H1 (cell line): ENCODE measurements at regions not wholly inside any gene's neighbourhood (a gene's known extent, or its start where the extent isn't known, plus 50 kb on each side); places are given as distances from the start of the nearest gene placed in this dataset.

Source experiments
- CTCF ChIA-PET: fragments of 300-600 bp; sonication (Branson Sonifier 250); formaldehyde crosslinking; loops from one replicate; lab custom pipeline; 2021; ENCODE audit not compliant: partially characterized antibody; lab: Charles Lee
- POLR2A ChIA-PET: fragments of 300-600 bp; sonication (Branson Sonifier 250); formaldehyde crosslinking; loops from one replicate; lab custom pipeline; 2021; ENCODE audit warnings: inconsistent platforms; ENCODE audit not compliant: partially characterized antibody; lab: Charles Lee
- DNase-seq, 2 experiments: peaks; one replicate each; pipeline versions ENCODE4 v3.0.0 to v3.0.0-alpha.2; 2010 to 2022; ENCODE audit warnings: low spot score in 2 of 2, low read depth in 1 of 2, mixed read lengths in 1 of 2
- FAIRE-seq: peaks from 2 replicates; lab custom pipeline; 2011; peaks lifted over from hg19 to GRCh38; lab: Jason Lieb, UNC
- H2AFZ ChIP-seq: 2 replicates; pipeline ENCODE4 v1.8.1; 2012; ENCODE audit warnings: low read length, inconsistent platforms
- H2AK5ac ChIP-seq: 2 replicates; pipeline ENCODE4 v1.6.1; 2013; ENCODE audit warnings: low read depth, low read length
- H2BK120ac ChIP-seq: replicated peaks from 2 replicates; pipeline ENCODE3; 2013; ENCODE audit warnings: low read depth, low read length, inconsistent platforms
- H2BK12ac ChIP-seq: 2 replicates; pipeline ENCODE4 v1.6.1; 2013; ENCODE audit warnings: low read depth, low read length
- H2BK15ac ChIP-seq: 2 replicates; pipeline ENCODE4 v1.6.1; 2013; ENCODE audit warnings: low read length
- H2BK20ac ChIP-seq: 2 replicates; pipeline ENCODE4 v1.6.1; 2013; ENCODE audit warnings: low read length
- H2BK5ac ChIP-seq: 2 replicates; pipeline ENCODE4 v1.6.1; 2013; ENCODE audit warnings: low read depth, low read length
- H3K14ac ChIP-seq: 2 replicates; pipeline ENCODE4 v1.6.1; 2013; ENCODE audit warnings: inconsistent platforms; ENCODE audit not compliant: insufficient read length
- H3K18ac ChIP-seq: 2 replicates; pipeline ENCODE4 v1.6.1; 2013; ENCODE audit warnings: low read length; ENCODE audit errors: extremely low read depth
- H3K23ac ChIP-seq: 2 replicates; pipeline ENCODE4 v1.6.1; 2013; ENCODE audit warnings: inconsistent platforms; ENCODE audit not compliant: insufficient read length
- H3K23me2 ChIP-seq: 2 replicates; pipeline ENCODE4 v1.6.1; 2013; ENCODE audit warnings: low read depth, low read length
- H3K27ac ChIP-seq: 2 replicates; pipeline ENCODE4 v1.6.1; 2011; ENCODE audit warnings: low read depth, low read length, inconsistent platforms
- H3K27me3 ChIP-seq, 4 experiments: replicated peaks in 1 of 4; 1 replicate in 1 of 4; 2 replicates in 3 of 4; pipeline versions ENCODE4 v1.6.1 to v1.8.1; 2011 to 2013; ENCODE audit warnings: low read length in 3 of 4, mild to moderate bottlenecking in 3 of 4, inconsistent platforms in 2 of 4, mixed read lengths in 2 of 4, moderate library complexity in 1 of 4; ENCODE audit not compliant: control insufficient read depth in 3 of 4, insufficient read depth in 3 of 4; ENCODE audit errors: extremely low read depth in 1 of 4
- H3K36me3 ChIP-seq, 4 experiments: 2 replicates each; pipeline versions ENCODE4 v1.6.1 to v1.8.1; 2011 to 2013; ENCODE audit warnings: mild to moderate bottlenecking in 4 of 4, low read length in 3 of 4, moderate library complexity in 2 of 4, control low read depth in 1 of 4, inconsistent platforms in 1 of 4; ENCODE audit not compliant: insufficient read depth in 4 of 4, control insufficient read depth in 2 of 4
- H3K4ac ChIP-seq: replicated peaks from 2 replicates; pipeline ENCODE3; 2013; ENCODE audit warnings: low read length, low read depth, mixed read lengths, inconsistent platforms; ENCODE audit not compliant: insufficient read length
- H3K4me1 ChIP-seq, 4 experiments: replicated peaks in 1 of 4; 1 replicate in 1 of 4; 2 replicates in 3 of 4; pipeline versions ENCODE4 v1.6.1 to v1.8.1; 2011 to 2013; ENCODE audit warnings: low read length in 3 of 4, inconsistent platforms in 2 of 4, mixed read lengths in 1 of 4; ENCODE audit not compliant: insufficient read depth in 4 of 4, control insufficient read depth in 3 of 4
- H3K4me2 ChIP-seq, 2 experiments: 2 replicates each; pipeline versions ENCODE4 v1.6.1 to v1.8.1; 2011 to 2013; ENCODE audit warnings: low read depth in 2 of 2, low read length in 2 of 2, control low read depth in 1 of 2, inconsistent platforms in 1 of 2, mild to moderate bottlenecking in 1 of 2; ENCODE audit not compliant: insufficient read depth in 1 of 2
- H3K4me3 ChIP-seq, 4 experiments: fragments of 200-600, 300-600 bp in 1 of 4; sonication (generic), shearing (Covaris generic), sonication (Bioruptor Twin) in 1 of 4; 2 replicates each; pipeline versions ENCODE4 v1.5.1 to v1.8.1; 2011 to 2016; ENCODE audit warnings: low read length in 4 of 4, low read depth in 3 of 4, control low read depth in 2 of 4, inconsistent platforms in 2 of 4, mild to moderate bottlenecking in 2 of 4, mixed read lengths in 1 of 4, moderate library complexity in 1 of 4; ENCODE audit not compliant: insufficient read depth in 2 of 4; ENCODE audit errors: extremely low read depth in 1 of 4
- H3K56ac ChIP-seq: replicated peaks from 2 replicates; pipeline ENCODE3; 2013; ENCODE audit warnings: low read depth, mild to moderate bottlenecking, mixed read lengths, low read length, inconsistent platforms; ENCODE audit not compliant: insufficient read length
- H3K79me1 ChIP-seq: 2 replicates; pipeline ENCODE4 v1.6.1; 2013; ENCODE audit warnings: low read depth, low read length, control low read depth
- H3K79me2 ChIP-seq, 2 experiments: 2 replicates each; pipeline versions ENCODE4 v1.6.1 to v1.8.1; 2012 to 2013; ENCODE audit warnings: low read length in 2 of 2, mild to moderate bottlenecking in 2 of 2, inconsistent platforms in 1 of 2; ENCODE audit not compliant: insufficient read depth in 2 of 2, control insufficient read depth in 1 of 2
- H3K9ac ChIP-seq, 4 experiments: replicated peaks in 1 of 4; 1 replicate in 1 of 4; 2 replicates in 3 of 4; pipeline versions ENCODE4 v1.6.1 to v1.8.1; 2011 to 2013; ENCODE audit warnings: low read depth in 3 of 4, low read length in 3 of 4, control low read depth in 2 of 4, mild to moderate bottlenecking in 2 of 4, moderate library complexity in 2 of 4, inconsistent platforms in 1 of 4; ENCODE audit errors: extremely low read depth in 1 of 4
- H3K9me3 ChIP-seq, 2 experiments: 2 replicates each; pipeline versions ENCODE4 v1.6.1 to v1.8.1; 2012 to 2013; ENCODE audit warnings: mild to moderate bottlenecking in 2 of 2, moderate library complexity in 2 of 2, control low read depth in 1 of 2, inconsistent platforms in 1 of 2, low read depth in 1 of 2, low read length in 1 of 2, mixed read lengths in 1 of 2; ENCODE audit not compliant: insufficient read depth in 2 of 2
- H4K20me1 ChIP-seq, 2 experiments: replicated peaks in 1 of 2; 2 replicates each; pipeline versions ENCODE3 to v1.8.1; 2011 to 2013; ENCODE audit warnings: inconsistent platforms in 2 of 2, low read length in 2 of 2, mild to moderate bottlenecking in 1 of 2; ENCODE audit not compliant: insufficient read depth in 2 of 2, control insufficient read depth in 1 of 2
- H4K5ac ChIP-seq: 2 replicates; pipeline ENCODE4 v1.6.1; 2013; ENCODE audit warnings: low read length, low read depth, mixed read lengths, inconsistent platforms; ENCODE audit not compliant: insufficient read length
- H4K8ac ChIP-seq: 2 replicates; pipeline ENCODE4 v1.8.0; 2013; ENCODE audit warnings: mild to moderate bottlenecking, moderate library complexity, low read length, inconsistent platforms; ENCODE audit not compliant: insufficient read depth; ENCODE audit errors: extremely low read depth
- H4K91ac ChIP-seq: replicated peaks from 2 replicates; pipeline ENCODE3; 2013; ENCODE audit warnings: low read length, mixed read lengths, inconsistent platforms; ENCODE audit not compliant: insufficient read length
- CEBPB ChIP-seq: IDR thresholded peaks from 2 replicates; pipeline ENCODE4 v1.6.1; 2012; ENCODE audit warnings: low read depth, low read length
- CHD1 ChIP-seq: IDR thresholded peaks from 2 replicates; pipeline ENCODE4 v1.6.1; 2012; ENCODE audit warnings: low read depth, low read length, improper control_type of control experiment
- CTBP2 ChIP-seq: IDR thresholded peaks from 2 replicates; pipeline ENCODE4 v1.7.0; 2011; ENCODE audit warnings: borderline replicate concordance, mild to moderate bottlenecking, moderate library complexity, mixed read lengths, low read length; ENCODE audit not compliant: insufficient read depth, insufficient read length
- KDM4A ChIP-seq: IDR thresholded peaks from one replicate; pipeline ENCODE4 v1.7.1; 2012; ENCODE audit warnings: low read depth, mild to moderate bottlenecking, moderate library complexity, low read length, inconsistent platforms; ENCODE audit not compliant: severe bottlenecking
- MAFK ChIP-seq: IDR thresholded peaks from 2 replicates; pipeline ENCODE4 v1.6.1; 2012; ENCODE audit warnings: low read depth, mild to moderate bottlenecking, improper control_type of control experiment, low read length
- NANOG ChIP-seq: IDR thresholded peaks from 2 replicates; pipeline ENCODE4 v1.6.1; 2011; ENCODE audit warnings: low read length, low read depth, mild to moderate bottlenecking, inconsistent platforms; ENCODE audit not compliant: insufficient read depth, poor library complexity, severe bottlenecking
- TAF1 ChIP-seq: IDR thresholded peaks from 2 replicates; pipeline ENCODE4 v1.6.1; 2011; ENCODE audit warnings: mild to moderate bottlenecking, low read depth, low read length
- TAF7 ChIP-seq: optimal IDR thresholded peaks from 2 replicates; pipeline ENCODE3; 2011; ENCODE audit warnings: low read depth, mild to moderate bottlenecking, inconsistent platforms, low read length, moderate library complexity, borderline replicate concordance
- ZNF274 ChIP-seq: IDR thresholded peaks from 2 replicates; pipeline ENCODE4 v1.7.0; 2012; ENCODE audit warnings: low read length, borderline replicate concordance; ENCODE audit errors: extremely low read depth
- WGBS, 2 experiments: shearing (Covaris generic) in 1 of 2; methylation state at CpG; one replicate each; pipeline versions ENCODE4 v1.1.6 to v1.1.7; 2013 to 2015; ENCODE audit warnings: low lambda C conversion rate in 2 of 2, mixed read lengths in 2 of 2, inconsistent platforms in 1 of 2, low coverage in 1 of 2, missing lambda C conversion rate in 1 of 2; ENCODE audit not compliant: insufficient replicate concordance in 2 of 2, insufficient coverage in 1 of 2, insufficient read length in 1 of 2; ENCODE audit errors: extremely low coverage in 1 of 2, missing lambda C conversion rate in 1 of 2; 5-methylcytosine and 5-hydroxymethylcytosine counted together
- TF ChIP-seq, protein P1 (sequence below): IDR thresholded peaks from 2 replicates; pipeline ENCODE4 v1.6.1; 2011; ENCODE audit warnings: low read length, improper control_type of control experiment
- TF ChIP-seq, protein P2 (sequence below), 3 experiments: IDR thresholded peaks; 1 replicate in 2 of 3; 2 replicates in 1 of 3; pipeline versions ENCODE4 v1.5.1 to v1.6.1; 2011; ENCODE audit warnings: low read length in 3 of 3, mild to moderate bottlenecking in 3 of 3, inconsistent platforms in 2 of 3, low read depth in 1 of 3, moderate library complexity in 1 of 3; ENCODE audit not compliant: insufficient read depth in 1 of 3; ENCODE audit errors: control extremely low read depth in 1 of 3

DNA sequence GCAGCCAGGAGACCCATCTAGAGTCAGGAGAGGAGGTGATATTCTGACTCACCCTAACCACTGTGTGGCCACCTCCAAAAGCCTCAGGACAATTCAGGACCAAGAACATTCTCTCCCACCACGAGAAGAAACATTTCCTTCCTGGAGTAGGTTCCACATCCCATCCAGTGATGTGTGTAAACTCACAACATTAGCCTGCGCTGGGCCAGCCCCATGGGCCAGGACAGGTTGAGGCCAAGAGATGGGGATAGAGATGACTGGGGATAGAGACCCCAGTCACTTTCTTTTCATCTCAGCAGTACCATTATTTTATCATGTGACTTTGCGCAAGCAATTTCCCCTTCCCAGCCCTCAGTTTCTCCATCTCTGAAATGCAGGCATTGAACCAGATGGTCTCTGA, 126.6 kb upstream of the PTPRT start:
- Histone ChIP-seq H3K9me3 (no peaks in the 10 kb centered on the region), H4K8ac (no peak overlapping the region), H2BK12ac (no peak overlapping the region), H3K4ac (no peak overlapping the region), H3K23ac (no peak overlapping the region), H3K4me1 (no peaks in the 10 kb centered on the region), H3K27me3 (no peaks in the 10 kb centered on the region), H3K4me3 (no peak overlapping the region), H2BK5ac (no peak overlapping the region), H3K23me2 (no peaks in the 10 kb centered on the region), H4K20me1 (no peaks in the 10 kb centered on the region), H3K4me2 (no peak overlapping the region), H3K14ac (no peak overlapping the region), H3K9ac (no peak overlapping the region), H3K79me2 (no peaks in the 10 kb centered on the region), H2BK20ac (no peak overlapping the region), H2AFZ (no peak overlapping the region), H3K79me1 (no peaks in the 10 kb centered on the region; the same call in 1 of the 2 replicates), H2AK5ac (no peak overlapping the region), H3K27ac (no peak overlapping the region), H4K5ac (no peak overlapping the region), H2BK120ac (no peak overlapping the region), H3K18ac (no peak overlapping the region), H3K36me3 (no peaks in the 10 kb centered on the region), H2BK15ac (no peak overlapping the region), H4K91ac (no peak overlapping the region), H3K56ac (no peak overlapping the region)
- no peak for DNase-seq
- ChIA-PET POLR2A (no interaction called here), CTCF (interaction anchor here (0.8 to 1.2 kb wide), 2 partner anchors 10 to 11 kb away, joined by 3 read pairs; no protein-coding TSS in a partner anchor)
- no peak for FAIRE-seq
- 91% methylated on average over 3 of the region's 3 CpGs; no CpG with 5 or more reads in 1 of the 2 experiments for WGBS, 2 experiments
- TF ChIP-seq TAF7 (no peak), MAFK (no peak), CEBPB (no peak), ZNF274 (no peak), NANOG (no peak), CHD1 (no peak), CTBP2 (no peak), KDM4A (no peak), TAF1 (no peak)
- TF ChIP-seq, protein P1, sequence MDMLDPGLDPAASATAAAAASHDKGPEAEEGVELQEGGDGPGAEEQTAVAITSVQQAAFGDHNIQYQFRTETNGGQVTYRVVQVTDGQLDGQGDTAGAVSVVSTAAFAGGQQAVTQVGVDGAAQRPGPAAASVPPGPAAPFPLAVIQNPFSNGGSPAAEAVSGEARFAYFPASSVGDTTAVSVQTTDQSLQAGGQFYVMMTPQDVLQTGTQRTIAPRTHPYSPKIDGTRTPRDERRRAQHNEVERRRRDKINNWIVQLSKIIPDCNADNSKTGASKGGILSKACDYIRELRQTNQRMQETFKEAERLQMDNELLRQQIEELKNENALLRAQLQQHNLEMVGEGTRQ = no peak
- TF ChIP-seq, protein P2, sequence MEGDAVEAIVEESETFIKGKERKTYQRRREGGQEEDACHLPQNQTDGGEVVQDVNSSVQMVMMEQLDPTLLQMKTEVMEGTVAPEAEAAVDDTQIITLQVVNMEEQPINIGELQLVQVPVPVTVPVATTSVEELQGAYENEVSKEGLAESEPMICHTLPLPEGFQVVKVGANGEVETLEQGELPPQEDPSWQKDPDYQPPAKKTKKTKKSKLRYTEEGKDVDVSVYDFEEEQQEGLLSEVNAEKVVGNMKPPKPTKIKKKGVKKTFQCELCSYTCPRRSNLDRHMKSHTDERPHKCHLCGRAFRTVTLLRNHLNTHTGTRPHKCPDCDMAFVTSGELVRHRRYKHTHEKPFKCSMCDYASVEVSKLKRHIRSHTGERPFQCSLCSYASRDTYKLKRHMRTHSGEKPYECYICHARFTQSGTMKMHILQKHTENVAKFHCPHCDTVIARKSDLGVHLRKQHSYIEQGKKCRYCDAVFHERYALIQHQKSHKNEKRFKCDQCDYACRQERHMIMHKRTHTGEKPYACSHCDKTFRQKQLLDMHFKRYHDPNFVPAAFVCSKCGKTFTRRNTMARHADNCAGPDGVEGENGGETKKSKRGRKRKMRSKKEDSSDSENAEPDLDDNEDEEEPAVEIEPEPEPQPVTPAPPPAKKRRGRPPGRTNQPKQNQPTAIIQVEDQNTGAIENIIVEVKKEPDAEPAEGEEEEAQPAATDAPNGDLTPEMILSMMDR (IDR thresholded peaks at IDR 0.05; ENCODE audit: control extremely low read depth in 1 of 3, insufficient read depth in 1 of 3, low read depth in 1 of 3, low read length in 3 of 3) = no peak
